HG02840 (cell line): ENCODE measurements at regions not wholly inside any gene's neighbourhood (a gene's known extent, or its start where the extent isn't known, plus 50 kb on each side); places are given as distances from the start of the nearest gene placed in this dataset.
A peak's percentile ranks its signal among the peaks of the same experiment; 100 is the strongest.
"Not testable (repeated sequence)": the region's sequence is repeated elsewhere in the genome, so short reads cannot be mapped to it uniquely, and the experiment has no call there.

Source experiments
- ATAC-seq: cut with Tn5 transposase; IDR thresholded peaks from one replicate; pipeline ENCODE4 v1.9.1; 2021; ENCODE audit warnings: mild to moderate bottlenecking, moderate library complexity, moderate number of reproducible peaks; ENCODE audit not compliant: unreplicated experiment, low FRiP score

DNA sequence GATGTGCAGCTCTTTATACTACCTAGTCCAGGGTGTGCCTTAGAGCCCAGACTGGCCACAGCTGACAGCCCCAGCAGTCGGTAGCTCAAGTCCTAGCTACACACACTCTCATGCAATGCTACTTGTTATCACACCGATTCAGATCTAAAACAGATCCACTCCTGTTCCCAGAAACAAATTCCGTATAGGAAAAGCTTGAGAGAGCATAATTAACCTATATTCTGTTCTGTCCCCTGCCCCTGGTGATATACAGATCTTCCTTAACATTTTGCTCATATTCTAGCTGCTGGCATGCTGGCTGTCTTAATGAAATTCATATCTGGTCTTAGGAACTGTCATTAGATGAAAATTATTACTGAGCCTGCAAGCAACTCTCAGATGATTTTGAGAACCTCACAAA lies 204.3 kb downstream of the SOX2 start:
- no peak for ATAC-seq

DNA sequence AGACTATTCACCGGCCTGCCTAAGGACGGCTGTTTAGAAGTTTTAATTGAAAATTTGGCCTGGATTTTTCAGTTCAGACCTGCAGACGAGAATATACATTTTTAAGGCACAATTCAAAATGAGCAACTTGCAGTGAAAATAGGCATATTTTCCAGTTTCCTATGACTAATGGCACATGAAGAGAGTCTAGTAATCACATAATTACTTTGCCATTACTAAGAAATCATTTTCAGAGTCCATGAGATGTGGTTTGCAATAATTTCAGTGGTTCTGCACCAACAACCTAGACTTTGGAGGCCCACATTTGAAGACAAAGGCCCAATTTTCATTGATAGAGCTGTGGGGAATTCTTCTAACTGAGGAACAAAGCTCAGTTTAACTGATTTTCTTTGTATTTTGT lies 205.3 kb downstream of the SOX2 start:
- no peak for ATAC-seq

DNA sequence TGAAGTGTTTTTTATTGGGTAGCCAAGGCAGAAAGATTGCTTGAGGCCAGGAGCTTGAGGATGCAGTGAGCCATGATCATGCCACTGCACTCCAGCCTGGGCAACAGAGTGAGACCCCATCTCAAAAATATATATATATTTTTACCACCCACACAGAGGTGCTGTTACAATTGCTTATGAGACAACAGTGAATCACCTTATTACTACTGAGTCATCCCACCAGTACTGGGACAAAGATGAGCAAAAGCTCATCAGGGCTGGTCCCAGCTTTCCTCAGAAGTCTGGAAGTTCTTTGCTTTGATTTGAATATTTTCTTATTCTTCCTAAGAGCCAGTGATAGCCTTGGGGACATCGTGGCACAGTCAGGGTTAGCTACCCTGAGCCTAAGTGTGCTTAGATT lies 207.7 kb downstream of the SOX2 start:
- no peak for ATAC-seq

DNA sequence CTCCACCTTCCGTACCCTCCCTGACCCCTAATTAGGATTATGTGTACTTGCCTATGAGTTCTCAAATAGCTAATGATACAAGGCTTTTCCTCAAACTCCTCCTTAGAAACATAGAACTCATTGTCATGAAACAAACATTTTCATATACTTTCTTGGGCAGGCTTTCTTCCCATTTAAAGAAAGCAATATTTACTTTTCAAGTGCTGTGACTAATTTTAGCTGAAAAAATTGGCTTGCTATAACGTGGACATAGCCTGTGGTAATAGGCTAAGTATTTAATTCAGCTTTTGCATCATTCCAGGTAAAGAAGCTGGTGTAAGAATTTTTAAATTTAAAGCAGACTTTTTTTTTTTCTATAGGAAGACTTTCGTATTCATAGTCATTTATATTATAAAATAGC lies 208.7 kb downstream of the SOX2 start:
- no peak for ATAC-seq

DNA sequence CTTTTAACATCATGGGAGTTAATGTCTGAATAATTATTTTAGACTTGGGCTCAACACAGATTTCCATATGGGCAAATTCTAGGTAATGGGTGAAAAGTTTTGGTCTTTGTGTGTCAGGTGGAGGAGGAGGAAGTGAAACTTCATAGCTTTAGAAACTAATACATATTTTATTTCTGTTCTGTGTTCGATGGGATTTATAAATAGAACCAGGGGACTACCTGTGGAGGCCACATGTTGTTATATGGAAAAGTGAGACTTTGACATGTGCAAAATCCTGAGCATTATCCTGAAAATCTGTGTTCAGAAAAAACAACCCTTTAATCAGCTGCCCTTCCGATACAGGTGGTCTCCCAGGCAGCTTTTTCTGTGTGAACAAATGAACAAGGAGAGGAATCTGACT lies 209.5 kb downstream of the SOX2 start:
- peak; percentile 85 for ATAC-seq

DNA sequence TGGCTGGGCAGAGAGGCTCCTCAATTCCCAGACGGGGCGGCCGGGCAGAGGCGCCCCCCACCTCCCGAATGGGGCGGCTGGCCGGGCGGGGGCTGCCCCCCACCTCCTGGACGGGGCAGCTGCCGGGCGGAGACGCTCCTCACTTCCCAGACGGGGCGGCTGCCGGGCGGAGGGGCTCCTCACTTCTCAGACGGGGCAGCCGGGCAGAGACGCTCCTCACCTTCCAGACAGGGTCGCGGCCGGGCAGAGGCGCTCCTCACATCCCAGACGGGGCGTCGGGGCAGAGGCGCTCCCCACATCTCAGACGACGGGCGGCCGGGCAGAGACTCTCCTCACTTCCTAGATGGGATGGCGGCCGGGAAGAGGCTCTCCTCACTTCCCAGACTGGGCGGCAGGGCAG lies 214.1 kb downstream of the SOX2 start:
- not testable (repeated sequence) for ATAC-seq

DNA sequence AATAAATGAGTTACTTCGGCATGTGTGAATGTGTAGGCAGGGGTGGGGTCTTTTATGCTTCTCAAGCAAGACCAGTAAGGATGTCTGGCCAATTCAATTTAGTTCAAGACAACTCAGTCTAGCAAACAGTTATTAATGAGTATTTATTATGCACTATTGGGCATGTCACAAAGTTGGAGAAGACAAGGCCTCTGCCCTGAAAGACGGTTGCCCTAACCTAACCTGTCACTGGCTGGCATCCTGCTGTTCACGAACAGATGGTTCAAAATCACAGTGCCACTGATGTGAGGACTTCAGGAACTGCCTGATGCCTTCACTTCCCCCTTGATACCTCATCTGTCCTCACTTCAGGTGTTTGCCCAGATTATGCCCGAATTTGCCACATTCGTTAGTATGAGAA lies 217.8 kb downstream of the SOX2 start:
- no peak for ATAC-seq

DNA sequence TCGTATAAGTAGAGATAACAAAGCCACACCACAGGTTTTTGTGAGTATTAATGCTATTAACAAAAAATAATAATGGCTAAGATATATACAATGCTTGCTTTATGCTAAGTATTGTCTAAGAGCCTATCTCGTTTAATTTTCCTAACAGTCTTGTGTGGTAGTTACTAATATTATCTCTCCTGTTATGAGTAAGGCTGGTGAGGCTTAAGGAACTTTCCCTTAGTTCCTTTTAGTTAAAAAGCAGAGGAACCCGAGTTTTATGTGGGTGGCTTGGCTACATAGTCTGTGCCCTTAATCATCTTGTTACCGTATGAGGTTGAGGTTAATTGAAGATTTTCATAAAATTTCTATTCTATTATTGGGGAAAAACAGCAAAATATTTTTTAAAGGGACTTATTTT lies 218.4 kb downstream of the SOX2 start:
- ATAC-seq, result no peak

DNA sequence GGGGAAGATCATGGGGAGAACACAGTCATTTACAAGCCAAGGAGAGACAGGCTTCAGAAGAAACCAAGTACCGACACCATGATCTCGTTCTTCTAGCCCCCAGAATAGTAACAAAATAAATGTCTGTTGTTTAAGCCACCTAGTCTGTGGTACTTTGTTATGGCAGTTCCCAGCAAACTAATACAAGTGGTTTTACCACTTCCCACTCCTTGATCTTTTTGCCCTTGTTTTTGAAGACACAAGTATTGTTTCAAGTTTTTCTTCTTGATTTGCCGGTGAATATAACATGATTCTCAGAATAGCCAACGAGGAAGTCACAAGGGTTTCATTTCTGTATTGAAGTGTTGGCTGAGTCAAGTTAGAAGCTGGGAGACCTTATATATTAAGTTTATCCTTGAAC lies 220.3 kb downstream of the SOX2 start:
- ATAC-seq, result no peak

DNA sequence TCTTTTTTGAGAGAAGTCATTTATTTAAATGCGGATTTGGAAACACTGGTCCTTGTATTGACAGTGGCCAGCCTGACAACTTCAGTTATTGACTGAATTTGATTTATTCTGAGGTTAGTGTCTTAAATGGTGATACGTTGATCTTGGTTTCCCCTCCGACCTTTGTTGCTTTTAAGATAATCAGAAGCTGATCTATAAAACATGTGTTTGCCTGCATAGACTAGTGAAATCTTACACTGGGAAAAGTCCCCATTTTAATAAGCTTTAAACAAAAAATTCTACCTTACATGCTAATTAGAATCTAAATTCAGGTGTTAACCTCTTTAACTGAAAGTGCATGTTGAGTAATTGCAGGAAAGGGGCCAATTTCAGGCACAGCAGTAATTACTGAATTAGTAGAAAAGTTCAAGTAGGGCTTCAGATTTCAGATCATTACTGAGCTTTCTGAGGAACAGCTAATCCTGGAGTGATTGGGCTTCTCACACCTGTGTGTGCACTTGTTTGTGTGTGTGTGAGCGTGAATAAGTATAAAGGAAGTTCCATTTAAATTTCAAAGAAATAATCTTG lies 221.4 kb downstream of the SOX2 start:
- no peak for ATAC-seq

DNA sequence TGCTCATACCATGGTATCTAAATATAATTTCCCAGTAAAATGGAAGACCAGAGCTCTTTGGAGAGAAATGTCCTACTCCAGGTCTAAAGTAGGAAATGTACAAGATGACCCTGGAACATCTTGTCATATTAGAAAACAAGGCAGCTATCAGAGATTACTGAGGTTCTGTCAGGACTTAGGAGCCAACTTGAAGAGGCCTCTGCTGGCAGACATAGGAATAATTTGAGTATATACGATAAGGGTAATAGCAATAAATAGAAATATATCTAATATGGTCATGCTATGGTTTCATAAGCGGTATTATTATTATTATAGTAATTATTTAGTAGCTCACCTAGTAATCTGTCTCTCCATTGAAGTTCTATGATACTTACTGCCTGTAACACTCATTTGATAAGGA lies 224.2 kb downstream of the SOX2 start:
- ATAC-seq, result no peak

DNA sequence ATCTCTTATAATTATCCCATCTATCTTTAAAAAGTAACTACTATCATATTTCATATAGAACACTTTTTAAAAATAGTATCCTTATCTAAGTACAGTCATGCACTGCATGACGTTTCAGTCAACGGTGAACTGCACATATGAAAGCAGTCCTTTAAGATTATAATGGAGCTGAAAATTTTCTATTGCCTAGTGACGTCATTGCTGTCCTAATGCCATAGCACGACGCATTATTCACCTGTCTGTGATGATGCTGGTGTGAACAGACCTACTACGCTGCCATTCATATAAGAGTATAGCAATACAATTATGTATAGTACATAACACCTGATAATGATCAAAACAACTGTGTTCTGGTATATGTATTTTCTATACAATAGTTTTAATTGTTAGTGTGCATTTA lies 225.0 kb downstream of the SOX2 start:
- ATAC-seq, result no peak

DNA sequence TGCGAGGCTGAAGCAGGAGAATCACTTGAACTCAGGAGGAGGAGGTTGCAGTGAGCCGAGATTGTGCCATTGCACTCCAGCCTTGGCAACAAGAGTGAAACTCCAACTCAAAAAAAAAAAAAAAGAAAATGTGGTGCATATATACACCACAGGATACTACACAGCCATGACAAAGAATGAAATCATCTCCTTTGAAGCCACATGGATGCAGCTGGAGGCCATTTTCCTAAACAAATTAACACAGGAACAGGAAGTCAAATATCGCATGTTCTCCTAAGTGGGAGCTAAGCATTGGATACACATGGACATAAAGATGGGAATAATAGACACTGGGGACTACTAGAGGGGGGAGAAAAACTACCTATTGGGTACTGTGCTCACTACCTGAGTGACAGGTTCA lies 226.9 kb downstream of the SOX2 start:
- not testable (repeated sequence) for ATAC-seq

DNA sequence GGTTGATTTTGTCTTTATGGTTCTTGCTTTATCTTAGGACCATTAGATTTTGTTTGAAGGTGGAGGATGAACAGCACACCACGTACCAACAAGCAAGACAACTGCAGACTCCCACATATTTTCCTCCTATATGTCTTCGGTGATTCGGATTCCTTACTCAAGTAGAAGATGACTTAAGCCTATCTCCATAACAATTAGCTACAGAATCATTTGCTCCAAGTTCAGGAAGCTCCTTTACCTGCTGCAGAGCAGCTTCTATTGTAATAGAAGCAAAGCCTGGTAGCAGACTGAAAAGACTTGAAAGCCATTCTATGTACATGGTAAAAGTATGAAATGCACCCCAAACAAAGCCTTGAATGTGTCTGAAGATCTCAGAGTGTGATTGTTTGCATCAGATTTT lies 229.0 kb downstream of the SOX2 start:
- no peak for ATAC-seq

DNA sequence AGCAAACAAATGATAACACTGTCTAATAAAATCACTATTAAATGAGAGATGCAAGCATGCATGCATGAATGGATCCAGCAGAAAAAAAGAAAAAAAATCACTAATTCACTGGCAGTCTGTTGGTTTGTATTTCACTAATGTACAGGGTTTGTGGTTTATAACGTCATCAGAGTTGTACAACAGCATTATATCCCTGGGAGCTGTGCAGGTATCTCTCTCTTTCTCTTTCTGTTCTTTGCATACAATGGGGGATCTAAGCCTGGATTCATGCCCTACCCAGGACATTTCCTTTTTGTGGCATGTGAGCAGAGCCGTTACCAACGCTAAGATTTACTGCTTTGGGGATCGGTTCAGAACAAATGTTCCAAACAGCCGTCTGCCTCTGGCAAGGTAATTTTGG lies 229.5 kb downstream of the SOX2 start:
- ATAC-seq, result no peak

DNA sequence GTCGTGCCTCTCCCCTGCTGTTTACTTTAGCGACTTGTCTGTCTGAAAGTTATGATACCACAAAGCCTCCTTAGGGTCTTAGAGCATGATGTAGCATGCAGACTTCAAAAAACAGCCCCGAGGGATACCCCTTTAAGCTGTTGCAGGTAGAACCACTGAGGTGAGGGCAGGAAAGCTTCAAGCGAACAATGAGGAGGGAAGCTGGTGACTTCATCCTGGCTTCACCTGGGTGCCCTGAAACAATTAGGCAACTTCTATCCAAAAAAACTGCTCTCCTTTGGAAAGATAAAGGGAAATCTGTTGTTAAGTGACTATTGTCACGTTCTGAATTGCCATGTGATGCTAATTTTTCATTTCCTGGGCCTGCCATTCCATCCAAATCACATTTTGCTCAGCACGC lies 231.6 kb downstream of the SOX2 start:
- no peak for ATAC-seq

DNA sequence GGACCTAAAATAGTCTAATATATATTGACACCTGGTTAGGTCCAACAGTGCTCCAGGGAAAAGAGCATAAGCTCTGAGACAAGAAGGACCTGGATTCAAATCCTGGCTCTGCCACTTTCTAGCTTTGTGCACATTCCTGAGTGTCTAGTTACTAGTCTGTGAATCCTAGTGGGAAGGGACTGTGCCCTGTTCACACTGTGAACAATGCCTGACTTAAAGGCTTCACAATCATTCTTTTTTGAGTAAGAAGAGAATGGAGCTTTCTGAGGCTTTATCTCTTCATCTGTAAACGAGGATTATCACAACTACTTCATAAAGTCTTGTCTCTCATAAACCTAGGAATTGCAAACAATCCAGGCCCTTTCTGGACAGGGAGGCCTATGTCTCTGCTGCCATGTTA lies 235.9 kb downstream of the SOX2 start:
- no peak for ATAC-seq

DNA sequence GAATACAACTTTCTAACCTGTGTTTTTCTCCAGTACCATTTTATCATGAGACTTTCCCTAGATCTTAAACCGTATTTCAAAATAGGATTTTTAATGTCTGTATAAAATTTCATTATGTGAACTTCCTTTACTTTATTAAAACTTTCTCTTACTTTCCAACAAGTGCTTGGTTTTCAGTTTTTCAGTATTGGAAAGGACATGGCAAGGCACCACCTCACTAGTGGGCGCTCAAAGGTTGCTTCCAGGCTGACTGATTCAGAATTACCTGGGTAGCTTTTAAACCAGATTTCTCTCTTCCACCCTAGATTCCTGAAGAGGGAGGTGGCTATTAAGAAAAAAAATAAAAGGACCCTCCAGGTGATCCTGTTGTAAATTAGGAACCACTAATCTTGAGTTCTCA lies 236.6 kb downstream of the SOX2 start:
- no peak for ATAC-seq

DNA sequence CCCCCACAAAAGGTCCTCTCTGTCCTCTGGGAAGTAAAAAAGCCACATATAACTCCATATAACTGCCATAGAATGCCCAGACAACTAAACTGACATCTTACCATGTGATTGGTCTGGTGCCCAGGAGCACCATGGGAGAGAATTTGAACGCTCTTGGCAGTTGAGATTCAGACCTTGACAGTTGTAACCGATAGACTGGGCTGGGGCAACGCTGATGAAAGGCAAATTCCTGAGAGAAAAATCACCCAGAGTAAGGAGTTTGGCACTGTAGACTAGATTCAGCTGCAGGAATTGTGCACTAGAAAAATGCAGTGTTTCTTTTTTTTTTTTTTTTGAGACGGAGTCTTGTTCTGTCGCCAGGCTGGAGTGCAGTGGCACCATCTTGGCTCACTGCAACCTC lies 240.5 kb downstream of the SOX2 start:
- ATAC-seq, result no peak

DNA sequence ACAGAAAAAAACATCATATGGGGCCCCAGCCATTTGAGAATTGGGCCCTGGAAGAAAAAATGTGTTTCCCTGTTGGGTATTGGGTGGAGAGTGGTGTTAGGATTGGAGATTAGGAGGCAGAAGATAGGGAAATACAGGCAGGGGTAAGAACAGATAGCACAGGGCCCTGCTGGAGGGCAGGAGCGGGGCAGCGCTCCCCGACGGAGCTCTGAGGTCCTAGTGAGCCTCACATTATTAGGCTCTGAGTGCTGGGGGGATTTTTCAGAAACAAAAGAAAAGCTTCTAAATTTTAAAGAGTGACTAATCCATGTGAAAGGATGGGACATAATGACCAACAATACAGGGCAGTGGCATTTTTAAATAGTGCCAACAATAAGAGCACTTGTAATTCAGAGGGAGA lies 241.2 kb downstream of the SOX2 start:
- no peak for ATAC-seq

DNA sequence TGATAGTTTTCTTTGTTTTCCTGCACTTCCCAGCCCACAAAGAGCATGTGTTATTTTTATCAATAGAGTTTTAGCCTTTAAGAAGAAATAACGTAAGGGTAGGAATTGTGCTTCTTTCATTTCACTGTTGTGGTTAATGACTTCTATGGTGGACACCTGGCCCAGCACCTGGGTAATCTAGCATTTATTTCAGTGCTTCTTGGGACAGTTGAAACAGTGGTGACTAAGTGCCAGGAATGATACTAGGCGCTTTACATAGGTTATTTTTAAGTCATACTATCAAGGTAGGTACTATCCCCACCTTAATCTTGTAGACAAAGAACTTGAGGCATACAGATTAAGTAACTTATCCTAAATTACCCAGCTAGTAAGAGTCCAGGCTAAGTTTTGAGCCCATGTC lies 243.8 kb downstream of the SOX2 start:
- ATAC-seq, result no peak

DNA sequence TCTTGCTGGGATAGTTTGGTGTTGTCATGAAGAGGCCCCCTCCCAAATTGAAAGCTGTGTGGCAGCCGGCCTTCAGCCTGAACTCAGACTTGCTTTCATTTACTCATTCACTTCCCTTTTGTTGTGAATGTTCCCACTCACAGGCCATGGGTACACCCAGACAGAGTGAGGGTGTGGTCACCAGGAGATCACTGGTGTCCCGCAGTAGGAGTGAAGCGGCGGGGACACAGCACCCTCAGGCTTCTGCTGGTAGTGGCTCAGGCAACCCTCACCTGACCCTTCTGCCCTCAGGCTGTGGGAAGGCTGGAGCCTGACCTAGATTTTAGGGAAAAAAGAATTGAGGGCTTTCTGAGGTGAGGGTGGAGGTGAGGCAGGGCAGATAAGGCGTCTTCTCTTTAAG lies 244.4 kb downstream of the SOX2 start:
- ATAC-seq, result no peak

DNA sequence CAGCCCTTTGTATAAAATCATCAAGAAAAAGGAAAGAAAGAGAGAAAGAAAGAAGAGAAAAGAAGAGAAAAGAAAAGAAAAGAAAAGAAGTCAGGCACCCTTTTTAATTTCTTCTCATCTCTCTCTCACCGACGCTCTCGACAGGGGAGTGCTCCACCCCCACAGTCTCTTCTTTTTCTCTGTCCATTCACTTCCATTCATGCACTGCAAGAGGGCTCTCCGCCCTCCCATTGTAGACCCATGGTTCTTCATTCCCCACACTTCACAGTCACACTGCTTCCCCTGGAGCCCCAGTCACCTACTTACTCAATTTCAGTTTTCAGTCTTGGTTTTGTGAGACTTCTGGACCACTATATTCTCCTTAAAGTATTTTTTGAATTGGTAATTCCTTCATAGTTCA lies 254.7 kb downstream of the SOX2 start:
- ATAC-seq, result no peak
